ENCODE measurements at regions not wholly inside any gene's neighbourhood (a gene's known extent, or its start where the extent isn't known, plus 50 kb on each side); places are given as distances from the start of the nearest gene placed in this dataset.

GRCh38 chr3:127483902-127484591 lies 106.5 kb downstream of the TPRA1 start:
- no peak for DNase-seq

- DNase-seq = no peak
Measured at GRCh38 chr3:127483005-127483641, 107.4 kb downstream of the TPRA1 start.

- no peak for DNase-seq
Measured at GRCh38 chr3:127482216-127483004, 108.1 kb downstream of the TPRA1 start.

- no peak for DNase-seq
Measured at GRCh38 chr3:127480196-127480954, 110.2 kb downstream of the TPRA1 start.

GRCh38 chr3:127479449-127479848 lies 111.1 kb downstream of the TPRA1 start:
- DNase-seq = no peak

GRCh38 chr3:127478922-127479321 lies 111.6 kb downstream of the TPRA1 start:
- no peak for DNase-seq

- no peak for DNase-seq
Measured at GRCh38 chr3:127477396-127477795, 113.1 kb downstream of the TPRA1 start.

- DNase-seq = no peak
Measured at GRCh38 chr3:127476936-127477335, 113.6 kb downstream of the TPRA1 start.

- DNase-seq = no peak
Measured at GRCh38 chr3:127475975-127476705, 114.4 kb downstream of the TPRA1 start.

GRCh38 chr3:127475391-127475790 lies 115.1 kb downstream of the TPRA1 start:
- peak; percentile 53 to 74 for DNase-seq

GRCh38 chr3:127473244-127474024 lies 117.1 kb downstream of the TPRA1 start:
- DNase-seq = no peak

- no peak for DNase-seq
Measured at GRCh38 chr3:127472506-127472905, 118.0 kb downstream of the TPRA1 start.

GRCh38 chr3:127471142-127471541 lies 119.4 kb downstream of the TPRA1 start:
- DNase-seq = no peak

GRCh38 chr3:127469760-127470159 lies 120.8 kb downstream of the TPRA1 start:
- no peak for DNase-seq

GRCh38 chr3:127467391-127467790 lies 123.1 kb downstream of the TPRA1 start:
- peak in 1 of 2 donors; percentile 42 for DNase-seq

GRCh38 chr3:127464642-127465041 lies 125.9 kb downstream of the TPRA1 start:
- no peak for DNase-seq

- no peak for DNase-seq
Measured at GRCh38 chr3:127462111-127462655, 128.3 kb downstream of the TPRA1 start.

GRCh38 chr3:127461286-127461910 lies 129.1 kb downstream of the TPRA1 start:
- no peak for DNase-seq

- DNase-seq = no peak
Measured at GRCh38 chr3:127459891-127460290, 130.6 kb downstream of the TPRA1 start.
